Muscle of leg (tissue), 3 donors: ENCODE measurements at regions not wholly inside any gene's neighbourhood (a gene's known extent, or its start where the extent isn't known, plus 50 kb on each side); places are given as distances from the start of the nearest gene placed in this dataset.
"Not testable (repeated sequence)": the region's sequence is repeated elsewhere in the genome, so short reads cannot be mapped to it uniquely, and the experiment has no call there.

Experiments
- DNase-seq: peaks from one replicate; pipeline ENCODE4 v3.0.0; 2013
- H3K27ac ChIP-seq: one replicate; pipeline ENCODE4 v1.5.1; 2013; ENCODE audit warnings: mild to moderate bottlenecking, low read length, control low read depth
- H3K27me3 ChIP-seq: one replicate; pipeline ENCODE4 v1.6.1; 2013; ENCODE audit warnings: low read length; ENCODE audit not compliant: control insufficient read depth, insufficient read depth
- H3K36me3 ChIP-seq: one replicate; pipeline ENCODE4 v1.6.1; 2013; ENCODE audit warnings: low read length; ENCODE audit not compliant: control insufficient read depth, insufficient read depth
- H3K4me1 ChIP-seq: one replicate; pipeline ENCODE4 v1.6.1; 2013; ENCODE audit warnings: low read length; ENCODE audit not compliant: control insufficient read depth, insufficient read depth
- H3K4me3 ChIP-seq: one replicate; pipeline ENCODE4 v1.5.1; 2013; ENCODE audit warnings: low read length, control low read depth
- H3K9me3 ChIP-seq: replicated peaks from 2 replicates; pipeline ENCODE4 v1.6.1; 2013; ENCODE audit warnings: low read depth, low read length; ENCODE audit not compliant: control insufficient read depth
- WGBS: methylation state at CpG from one replicate; pipeline ENCODE4 v1.1.5; 2013; ENCODE audit warnings: missing lambda C conversion rate; ENCODE audit not compliant: insufficient coverage; 5-methylcytosine and 5-hydroxymethylcytosine counted together

DNA sequence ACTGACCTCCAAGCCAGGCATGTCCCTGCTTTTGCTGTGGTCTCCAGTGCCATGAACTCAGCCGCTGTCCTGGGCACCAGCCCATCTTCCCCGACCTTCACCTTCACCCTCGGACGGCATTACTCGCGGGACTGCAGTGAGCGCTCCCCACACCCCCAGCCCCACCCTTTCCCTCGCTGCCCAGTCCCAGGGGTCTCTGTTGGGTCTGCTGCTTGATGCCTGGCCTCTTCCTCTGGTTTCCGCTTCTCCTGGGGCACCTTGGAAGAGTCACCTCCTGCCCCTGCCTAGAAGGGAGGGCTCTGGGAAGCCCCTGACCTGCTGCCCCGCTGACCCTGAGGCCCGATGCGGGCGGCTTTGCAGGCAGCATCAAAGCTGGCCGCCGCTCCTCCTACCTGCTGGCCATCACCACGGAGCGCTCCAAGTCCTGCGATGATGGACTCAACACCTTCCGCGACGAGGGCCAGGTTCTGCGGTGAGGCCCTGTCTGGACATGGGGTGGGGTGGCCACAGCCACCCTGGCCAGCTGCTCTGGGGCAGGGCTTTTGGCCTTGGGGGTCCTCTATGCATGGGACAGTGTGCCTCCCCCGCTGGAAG lies 102.3 kb downstream of the ZNF267 start:
- not testable (repeated sequence) for H3K9me3 ChIP-seq, H3K36me3 ChIP-seq, H3K27ac ChIP-seq, H3K27me3 ChIP-seq, H3K4me1 ChIP-seq, H3K4me3 ChIP-seq, DNase-seq
- WGBS = 94% methylated on average over 9 of the region's 23 CpGs

DNA sequence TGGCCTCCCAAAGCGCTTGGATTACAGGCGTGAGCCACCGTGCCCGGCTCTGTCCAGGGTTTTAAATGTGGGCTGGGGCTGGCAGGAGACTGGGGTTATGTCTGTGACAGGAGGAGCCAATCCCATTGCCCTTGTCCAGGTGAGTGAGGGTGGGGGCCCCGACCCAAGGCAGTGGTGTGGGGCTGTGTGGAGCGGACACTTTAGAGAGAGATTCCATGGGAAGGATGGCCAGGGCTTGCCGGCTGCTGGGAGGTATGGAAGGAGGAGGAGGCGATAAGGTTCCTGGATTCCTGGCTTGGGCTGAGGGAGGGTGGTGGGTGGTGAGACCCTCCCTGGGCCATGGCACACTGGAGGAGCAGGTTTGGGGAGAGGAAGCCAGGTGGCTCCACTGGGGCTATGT lies 104.9 kb downstream of the ZNF267 start:
- WGBS = no CpG with 5 or more reads among the region's 8 CpGs
- not testable (repeated sequence) for H3K27ac ChIP-seq

DNA sequence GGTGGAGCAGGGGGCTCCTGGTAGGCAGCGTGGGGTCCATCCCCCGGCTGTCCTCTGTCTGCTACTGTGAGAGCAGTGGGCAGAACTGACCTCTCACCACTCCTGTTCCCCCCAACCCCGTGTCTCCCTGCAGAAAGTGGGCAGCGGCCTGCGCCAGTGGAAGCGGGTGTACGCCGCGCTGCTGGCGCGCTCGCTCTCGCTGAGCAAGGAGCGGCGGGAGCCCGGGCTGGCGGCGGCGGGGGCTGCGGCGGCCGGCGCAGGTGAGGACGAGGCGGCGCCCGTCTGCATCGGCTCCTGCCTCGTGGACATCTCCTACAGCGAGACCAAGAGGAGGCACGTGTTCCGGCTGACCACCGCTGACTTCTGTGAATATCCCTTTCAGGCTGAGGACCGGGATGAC lies 108.1 kb downstream of the ZNF267 start:
- WGBS = 60% methylated on average over 1 of the region's 34 CpGs
- H3K36me3 ChIP-seq, H3K27me3 ChIP-seq, H3K27ac ChIP-seq, H3K9me3 ChIP-seq, H3K4me3 ChIP-seq, H3K4me1 ChIP-seq, DNase-seq: not testable (repeated sequence)

More for the DNA sequence above, 104.9 kb downstream of the ZNF267 start:
- H3K27me3 ChIP-seq, DNase-seq, H3K4me3 ChIP-seq, H3K36me3 ChIP-seq, H3K4me1 ChIP-seq, H3K9me3 ChIP-seq: not testable (repeated sequence)

DNA sequence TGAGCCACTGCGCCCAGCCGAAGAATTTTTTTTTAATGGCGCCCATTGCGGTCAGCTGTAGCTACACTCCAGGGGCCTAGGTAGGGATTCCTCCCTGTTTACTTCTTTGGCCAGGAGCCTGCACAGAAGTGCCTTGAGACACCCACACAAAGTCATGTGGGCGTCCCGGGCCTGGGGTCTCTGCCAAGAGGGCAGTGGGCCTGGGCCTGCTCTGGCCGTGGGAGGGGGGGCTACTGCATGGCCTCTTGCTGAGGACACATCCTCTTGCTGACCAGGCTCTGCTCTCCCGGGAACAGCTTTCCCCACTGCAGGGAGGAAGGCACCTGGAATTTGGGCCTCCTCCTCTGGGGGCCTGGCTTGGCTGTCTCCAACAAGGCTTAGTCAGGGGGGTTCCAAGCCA lies 109.4 kb downstream of the ZNF267 start:
- H3K27ac ChIP-seq, H3K9me3 ChIP-seq, H3K4me3 ChIP-seq, H3K27me3 ChIP-seq, H3K4me1 ChIP-seq, H3K36me3 ChIP-seq, DNase-seq: not testable (repeated sequence)
- no CpG with 5 or more reads among the region's 8 CpGs for WGBS

DNA sequence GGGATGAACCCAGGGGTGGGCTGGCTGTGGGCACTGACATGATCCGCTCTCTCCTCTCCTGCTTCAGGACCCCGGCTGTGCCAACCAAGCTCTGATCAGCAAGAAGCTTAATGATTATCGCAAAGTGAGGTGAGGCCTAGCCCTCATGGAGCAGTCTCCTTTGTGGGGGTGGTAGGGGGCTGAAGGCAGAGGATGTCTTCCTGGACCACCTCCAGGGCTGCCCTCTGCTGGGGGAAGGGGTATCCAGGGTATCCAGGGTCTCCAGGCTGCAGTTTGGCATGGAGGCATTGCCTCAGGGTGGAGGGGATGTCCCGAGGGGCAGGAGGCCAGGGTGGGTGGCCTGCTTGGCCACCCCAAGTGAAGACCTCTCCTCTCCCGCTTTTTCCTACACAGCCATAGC lies 110.1 kb downstream of the ZNF267 start:
- no CpG with 5 or more reads among the region's 5 CpGs for WGBS

DNA sequence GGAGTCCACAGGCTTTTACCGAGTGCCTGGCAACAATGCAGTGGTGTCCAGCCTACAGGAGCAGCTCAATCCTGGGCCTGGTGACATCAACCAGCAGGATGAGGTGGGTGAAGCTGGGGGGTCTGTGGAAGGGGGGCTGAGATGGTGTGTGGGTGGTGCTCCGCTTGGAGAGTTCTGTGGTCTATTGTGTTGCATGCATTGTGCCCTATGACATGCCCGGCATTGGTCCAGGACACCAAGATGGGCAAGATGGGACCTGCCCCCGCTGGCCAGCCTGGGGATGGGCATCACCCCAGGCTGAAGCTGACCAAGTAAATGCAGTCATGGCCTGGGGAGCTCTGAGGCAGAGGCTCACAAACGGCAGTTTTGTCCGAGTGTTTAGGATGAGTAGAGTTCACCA lies 113.3 kb downstream of the ZNF267 start:
- not testable (repeated sequence) for H3K27me3 ChIP-seq, H3K9me3 ChIP-seq, H3K4me3 ChIP-seq, H3K27ac ChIP-seq, H3K4me1 ChIP-seq, DNase-seq, H3K36me3 ChIP-seq
- WGBS = 66% methylated on average over 2 of the region's 6 CpGs

More for the DNA sequence above, 110.1 kb downstream of the ZNF267 start:
- H3K36me3 ChIP-seq, H3K4me1 ChIP-seq, H3K27me3 ChIP-seq, H3K9me3 ChIP-seq, DNase-seq, H3K4me3 ChIP-seq, H3K27ac ChIP-seq: not testable (repeated sequence)

DNA sequence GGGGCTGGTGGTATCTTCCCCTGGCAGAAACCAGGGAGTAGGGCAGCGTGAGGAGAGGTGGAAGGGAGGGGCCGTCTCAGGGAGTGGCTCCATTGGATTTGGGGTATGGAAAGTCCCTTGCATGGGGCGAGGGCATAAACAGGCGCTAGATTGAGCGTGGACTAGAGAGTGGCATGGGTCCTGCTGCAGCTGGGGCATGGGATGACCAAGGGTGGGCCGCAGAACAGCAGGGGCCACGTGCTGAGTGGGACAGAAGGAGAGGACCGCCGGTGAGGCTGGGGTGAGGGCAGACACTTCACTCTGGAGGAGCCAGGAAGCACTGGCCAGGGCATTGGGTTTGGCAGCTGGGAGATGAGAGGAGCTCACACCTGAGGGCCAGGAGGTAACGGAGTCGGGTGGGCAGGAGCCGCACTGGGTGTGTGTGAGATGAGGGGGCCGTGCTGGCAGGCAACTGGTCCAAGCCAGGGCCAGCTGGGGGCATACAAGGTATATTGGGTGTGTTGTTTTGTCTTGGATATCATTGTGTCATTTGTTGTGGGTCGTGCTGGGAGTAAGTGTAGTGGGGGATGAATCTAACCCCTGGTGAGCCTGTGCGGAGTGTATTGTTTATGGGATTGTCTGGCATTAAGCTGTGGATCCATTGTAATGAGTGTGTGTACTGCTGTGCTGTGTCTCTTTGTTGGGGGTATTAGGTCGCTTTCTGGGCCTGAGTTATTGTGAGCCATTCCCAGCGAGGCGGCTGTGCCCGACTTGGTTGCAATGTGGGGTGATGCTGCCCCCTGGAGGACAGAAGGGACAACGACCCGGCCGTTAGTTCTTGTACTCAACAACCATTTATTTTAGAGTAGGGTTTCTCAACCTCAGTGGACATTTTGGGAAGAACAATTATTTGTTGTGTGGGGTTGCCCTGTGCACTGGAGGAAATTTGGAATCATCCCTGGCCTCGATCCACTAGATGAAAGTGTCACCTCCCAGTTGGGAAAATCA lies 115.3 kb downstream of the ZNF267 start:
- not testable (repeated sequence) for H3K4me3 ChIP-seq, DNase-seq, H3K4me1 ChIP-seq, H3K36me3 ChIP-seq, H3K27me3 ChIP-seq, H3K27ac ChIP-seq, H3K9me3 ChIP-seq
- no CpG with 5 or more reads among the region's 23 CpGs for WGBS

DNA sequence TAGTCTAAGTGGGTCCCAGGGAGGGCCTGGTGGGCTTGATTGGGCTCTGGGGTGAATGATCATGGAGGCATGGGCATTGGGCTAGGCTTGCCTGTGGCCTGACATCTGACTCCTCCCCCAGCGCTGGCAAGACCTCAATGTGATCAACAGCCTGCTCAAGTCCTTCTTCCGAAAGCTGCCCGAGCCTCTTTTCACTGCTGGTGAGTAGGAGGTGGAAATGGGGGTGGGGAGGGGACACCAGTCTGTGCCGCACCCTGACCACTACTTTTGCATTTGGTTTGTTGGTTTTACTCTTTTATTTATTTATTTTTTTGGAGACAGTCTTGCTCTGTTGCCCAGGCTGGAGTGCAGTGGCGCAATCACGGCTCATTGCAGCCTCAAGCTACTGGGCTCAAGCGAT lies 116.7 kb downstream of the ZNF267 start:
- DNase-seq, H3K4me1 ChIP-seq, H3K4me3 ChIP-seq, H3K36me3 ChIP-seq, H3K27me3 ChIP-seq, H3K27ac ChIP-seq, H3K9me3 ChIP-seq: not testable (repeated sequence)
- no CpG with 5 or more reads among the region's 7 CpGs for WGBS

DNA sequence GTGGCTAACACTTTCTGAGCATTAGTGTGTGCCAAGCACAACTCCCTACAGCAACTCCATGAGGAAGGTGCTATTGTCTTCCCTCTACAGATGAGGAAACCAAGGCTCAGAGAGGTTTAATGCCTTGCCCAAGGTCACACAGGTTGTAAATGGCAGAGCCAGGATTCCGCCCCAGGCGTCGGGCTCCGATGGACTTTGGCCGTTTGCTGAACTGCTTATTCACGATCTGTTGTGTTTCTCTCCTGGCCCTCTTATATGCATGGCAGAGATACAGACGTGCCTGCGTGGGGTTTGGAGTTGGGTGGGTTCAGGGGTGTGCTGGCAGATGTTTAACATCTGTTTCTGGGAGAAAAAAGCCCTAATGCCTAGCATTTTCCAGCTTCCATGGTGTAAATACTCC lies 117.4 kb downstream of the ZNF267 start:
- H3K36me3 ChIP-seq, H3K27ac ChIP-seq, DNase-seq, H3K4me3 ChIP-seq, H3K9me3 ChIP-seq, H3K4me1 ChIP-seq, H3K27me3 ChIP-seq: not testable (repeated sequence)
- WGBS = no CpG with 5 or more reads among the region's 8 CpGs

DNA sequence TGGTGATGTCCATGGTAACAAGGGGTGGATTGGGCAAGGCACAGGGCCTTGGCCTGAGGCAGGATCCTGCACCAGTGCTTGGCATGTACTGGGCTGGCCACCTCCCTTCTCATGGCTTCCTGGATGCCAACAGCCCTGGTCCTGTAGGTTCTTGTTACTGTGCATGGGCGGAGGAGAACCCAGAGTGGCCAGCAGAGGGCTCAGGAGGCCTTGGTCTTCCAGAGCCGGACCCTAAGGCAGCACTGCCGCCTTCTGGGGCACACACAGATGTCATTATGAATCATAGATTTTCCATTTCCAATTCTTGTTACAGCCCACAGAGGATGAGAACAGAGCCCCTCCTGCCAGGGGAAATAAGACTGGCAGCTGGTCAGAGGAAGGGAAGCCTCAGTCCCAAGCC lies 122.7 kb downstream of the ZNF267 start:
- not testable (repeated sequence) for DNase-seq, H3K27ac ChIP-seq, H3K4me3 ChIP-seq, H3K4me1 ChIP-seq, H3K27me3 ChIP-seq, H3K9me3 ChIP-seq, H3K36me3 ChIP-seq
- no CpG with 5 or more reads among the region's 3 CpGs for WGBS
